MCF 10A (cell line): ENCODE measurements at regions not wholly inside any gene's neighbourhood (a gene's known extent, or its start where the extent isn't known, plus 50 kb on each side); places are given as distances from the start of the nearest gene placed in this dataset.

Experiments
- BruUV-seq: library from RNA; stranded (reverse); fragments of 400-500 nt; replicated peaks from 2 replicates; lab custom pipeline; 2021; lab: Mats Ljungman, UMichigan
- CTCF ChIA-PET: fragments of 300-600 bp; sonication (Branson Sonifier 250); formaldehyde crosslinking; extraction: SDS; loops from one replicate; lab custom pipeline; 2021; ENCODE audit warnings: antibody characterized with exemption, inconsistent platforms; lab: Yijun Ruan, JAX
- POLR2A ChIA-PET: fragments of 300-600, 350-650 bp; sonication (Branson Sonifier 250); formaldehyde crosslinking; extraction: SDS; loops from one replicate; lab custom pipeline; 2020; ENCODE audit warnings: antibody characterized with exemption, inconsistent platforms; lab: Yijun Ruan, JAX
- DNase-seq: peaks from one replicate; pipeline ENCODE4 v3.0.0-alpha.2; 2018; ENCODE audit not compliant: unreplicated experiment
- H3K27ac Mint-ChIP-seq: one replicate; pipeline ENCODE4 v1.8.0; 2022; ENCODE audit warnings: mild to moderate bottlenecking, low read depth, mixed read lengths; ENCODE audit not compliant: unreplicated experiment
- H3K27me3 Mint-ChIP-seq: one replicate; pipeline ENCODE4 v1.8.0; 2022; ENCODE audit warnings: mixed read lengths; ENCODE audit not compliant: insufficient read depth, unreplicated experiment
- H3K36me3 Mint-ChIP-seq: one replicate; pipeline ENCODE4 v1.8.0; 2022; ENCODE audit warnings: mild to moderate bottlenecking, moderate library complexity, mixed read lengths; ENCODE audit not compliant: insufficient read depth, unreplicated experiment
- H3K4me1 Mint-ChIP-seq: one replicate; pipeline ENCODE4 v1.8.0; 2022; ENCODE audit warnings: mixed read lengths; ENCODE audit not compliant: insufficient read depth, unreplicated experiment
- H3K4me3 Mint-ChIP-seq: one replicate; pipeline ENCODE4 v1.8.0; 2022; ENCODE audit warnings: mild to moderate bottlenecking, moderate library complexity, mixed read lengths; ENCODE audit not compliant: unreplicated experiment
- H3K9me3 Mint-ChIP-seq: one replicate; pipeline ENCODE4 v1.8.0; 2022; ENCODE audit warnings: mixed read lengths; ENCODE audit not compliant: unreplicated experiment
- CTCF ChIP-seq: fragments of 200-600 bp; IDR thresholded peaks from one replicate; pipeline ENCODE4 v1.8.0; 2022; ENCODE audit warnings: antibody characterized with exemption, mild to moderate bottlenecking; ENCODE audit not compliant: unreplicated experiment
- intact Hi-C: fragments of 100-400 bp; cut with micrococcal nuclease; formaldehyde crosslinking; loops from 2 replicates; pipeline ENCODE4 v1.14.1; 2022

DNA sequence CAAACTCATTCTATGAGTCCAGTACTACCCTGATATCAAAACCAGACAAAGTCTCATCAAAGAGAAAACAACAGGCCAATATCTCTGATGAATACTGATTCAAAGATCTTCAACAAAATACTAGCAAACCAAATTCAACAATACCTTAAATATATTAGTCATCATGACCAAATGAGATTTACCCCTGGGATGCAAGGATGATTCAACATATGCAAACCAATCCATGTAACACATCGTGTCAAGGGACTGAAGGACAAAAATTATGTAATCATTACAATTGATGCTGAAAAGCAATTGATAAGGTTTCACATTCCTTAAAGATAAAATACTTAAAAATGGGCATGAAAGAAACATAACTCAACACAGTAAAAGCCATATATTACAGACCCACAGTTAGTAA is 1476.9 kb downstream of the SI start:
- BruUV-seq: no TSS peak

DNA sequence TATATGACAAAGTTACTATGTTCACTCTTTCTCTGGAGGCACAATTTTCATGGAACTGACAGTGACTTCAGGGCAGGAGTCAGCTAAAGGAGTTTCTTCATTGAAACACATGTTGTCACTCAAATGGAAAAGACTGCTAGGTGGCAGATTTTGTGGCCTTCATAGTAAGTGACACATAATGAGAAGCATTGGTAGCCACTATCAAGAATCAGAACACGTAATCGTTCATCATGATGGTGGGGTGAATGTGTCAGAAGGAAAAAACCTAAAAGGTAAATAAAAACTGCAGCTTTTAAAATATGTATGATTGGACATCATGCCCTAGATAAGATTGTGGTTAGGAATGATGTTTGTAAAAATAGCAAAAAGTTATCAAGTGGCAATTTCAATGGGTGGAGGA is 1491.0 kb downstream of the SI start:
- intact Hi-C loops: no loop called here
- Mint-ChIP-seq H3K27me3 (no peaks in the 10 kb centered on the region), H3K4me1 (no peaks in the 10 kb centered on the region), H3K9me3 (no peaks in the 10 kb centered on the region), H3K36me3 (no peaks in the 10 kb centered on the region), H3K4me3 (no peak overlapping the region), H3K27ac (no peak overlapping the region)
- DNase-seq: no peak
- ChIA-PET POLR2A (no interaction called here), CTCF (no interaction called here)
- TF ChIP-seq CTCF: no peak
- BruUV-seq: no TSS peak

More for the DNA sequence above, 1476.9 kb downstream of the SI start:
- H3K36me3 Mint-ChIP-seq: no peaks in the 10 kb centered on the region
- no peaks in the 10 kb centered on the region for H3K27me3 Mint-ChIP-seq
- no peaks in the 10 kb centered on the region for H3K4me1 Mint-ChIP-seq
- TF ChIP-seq CTCF: no peak
- ChIA-PET CTCF (no interaction called here), POLR2A (no interaction called here)
- intact Hi-C loops: no loop called here
- H3K27ac Mint-ChIP-seq: no peak overlapping the region
- DNase-seq: no peak
- H3K4me3 Mint-ChIP-seq: no peak overlapping the region
- H3K9me3 Mint-ChIP-seq: no peaks in the 10 kb centered on the region

GRCh38 chr3:163582967-163583366 is 1495.3 kb downstream of the SI start:
- Mint-ChIP-seq H3K27me3 (no peaks in the 10 kb centered on the region), H3K4me1 (peaks cover 4% of the 10 kb centered on the region), H3K9me3 (no peaks in the 10 kb centered on the region), H3K27ac (no peak overlapping the region), H3K4me3 (no peak overlapping the region), H3K36me3 (no peaks in the 10 kb centered on the region)
- no peak for TF ChIP-seq CTCF
- intact Hi-C loops: no loop called here
- POLR2A ChIA-PET: no interaction called here
- BruUV-seq: no TSS peak
- CTCF ChIA-PET: no interaction called here
- DNase-seq: no peak

DNA sequence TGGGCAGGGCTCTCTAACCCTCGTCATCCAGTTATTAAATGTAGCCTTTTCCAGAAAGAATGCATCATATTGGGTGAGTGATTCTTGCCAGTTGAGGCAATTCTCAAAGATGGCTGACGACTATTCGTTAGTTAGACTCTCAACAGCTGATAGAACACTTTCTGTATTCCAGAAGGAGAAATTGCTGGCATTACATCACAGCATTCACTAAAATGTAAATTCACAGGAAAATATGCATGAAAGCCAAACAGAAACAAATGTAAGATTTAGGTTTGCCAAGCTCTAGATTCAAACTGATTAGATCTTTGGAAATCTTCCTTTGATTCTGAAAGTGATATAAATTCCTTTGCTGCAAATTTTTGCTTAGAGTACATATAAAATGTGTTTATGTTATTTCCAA is 1501.0 kb downstream of the SI start:
- ChIA-PET POLR2A (no interaction called here), CTCF (no interaction called here)
- no peaks in the 10 kb centered on the region for H3K36me3 Mint-ChIP-seq
- peaks cover 4% of the 10 kb centered on the region for H3K4me1 Mint-ChIP-seq
- no peak overlapping the region for H3K27ac Mint-ChIP-seq
- BruUV-seq: no TSS peak
- intact Hi-C loops: no loop called here
- no peak for TF ChIP-seq CTCF
- no peak for DNase-seq
- no peak overlapping the region for H3K4me3 Mint-ChIP-seq
- H3K27me3 Mint-ChIP-seq: no peaks in the 10 kb centered on the region
- no peaks in the 10 kb centered on the region for H3K9me3 Mint-ChIP-seq
